Stomach (tissue), 4 donors: ENCODE measurements at regions not wholly inside any gene's neighbourhood (a gene's known extent, or its start where the extent isn't known, plus 50 kb on each side); places are given as distances from the start of the nearest gene placed in this dataset.

Source experiments
- CTCF ChIP-seq, 7 experiments: fragments of 450-650 bp in 4 of 7; fragments of 200-600 bp in 3 of 7; sonication (generic) in 3 of 7; IDR thresholded peaks; one replicate each; pipeline ENCODE4 v1.5.1; 2016 to 2019; ENCODE audit warnings: antibody characterized with exemption in 7 of 7, control low read depth in 2 of 7, mild to moderate bottlenecking in 1 of 7
- POLR2A ChIP-seq, 4 donors: fragments of 450-650 bp; IDR thresholded peaks; one replicate each; pipeline ENCODE4 v1.6.1; 2016; ENCODE audit warnings: antibody characterized with exemption in 4 of 4, control low read depth in 2 of 4, mild to moderate bottlenecking in 1 of 4, moderate library complexity in 1 of 4
- POLR2AphosphoS5 ChIP-seq, 3 donors: sonication (generic); formaldehyde crosslinking; IDR thresholded peaks; one replicate each; pipeline ENCODE4 v1.6.1; 2016; ENCODE audit warnings: antibody characterized with exemption in 3 of 3

GRCh38 chr4:182169987-182170386 lies 73.2 kb upstream of the TENM3 start:
- TF ChIP-seq POLR2AphosphoS5 (IDR thresholded peaks at IDR 0.05) (no peak), POLR2A (IDR thresholded peaks at IDR 0.05) (no peak), CTCF (IDR thresholded peaks at IDR 0.05) (no peak)
